AG04449 (cell line): ENCODE measurements at regions not wholly inside any gene's neighbourhood (a gene's known extent, or its start where the extent isn't known, plus 50 kb on each side); places are given as distances from the start of the nearest gene placed in this dataset.
"Not testable (repeated sequence)": the region's sequence is repeated elsewhere in the genome, so short reads cannot be mapped to it uniquely, and the experiment has no call there.

Source experiments
- CTCF ChIA-PET: fragments of 350-600 bp; formaldehyde crosslinking; extraction: SDS; loops from one replicate; lab custom pipeline; 2021; ENCODE audit warnings: antibody characterized with exemption; lab: Yijun Ruan, JAX
- POLR2A ChIA-PET: fragments of 400-600, 350-600 bp; formaldehyde crosslinking; extraction: SDS; loops from one replicate; lab custom pipeline; 2020; ENCODE audit warnings: antibody characterized with exemption, inconsistent platforms; lab: Yijun Ruan, JAX
- DNase-seq: peaks from one replicate; pipeline ENCODE4 v3.0.0-alpha.2; 2010; ENCODE audit warnings: low read depth, low spot score
- H3K4me3 ChIP-seq: 2 replicates; pipeline ENCODE4 v1.5.1; 2011; ENCODE audit warnings: low read depth, mild to moderate bottlenecking, control low read depth, low read length
- CTCF ChIP-seq: IDR thresholded peaks from one replicate; pipeline ENCODE4 v1.5.1; 2011; ENCODE audit warnings: mild to moderate bottlenecking, moderate library complexity, low read length, control low read depth, inconsistent platforms; ENCODE audit not compliant: insufficient read depth; ENCODE audit errors: missing control alignments

- DNase-seq: no peak
- ChIA-PET POLR2A (no interaction called here), CTCF (no interaction called here)
- H3K4me3 ChIP-seq: no peak overlapping the region
- TF ChIP-seq CTCF: no peak
Measured at GRCh38 chr1:102715150-102715549, 393.2 kb downstream of the COL11A1 start.

- H3K4me3 ChIP-seq: no peak overlapping the region
- ChIA-PET POLR2A (no interaction called here), CTCF (no interaction called here)
- TF ChIP-seq CTCF: no peak
- DNase-seq: no peak
Measured at GRCh38 chr1:102699524-102699923, 408.8 kb downstream of the COL11A1 start.

- no peak overlapping the region for H3K4me3 ChIP-seq
- no peak for DNase-seq
- POLR2A ChIA-PET: no interaction called here
- no peak for TF ChIP-seq CTCF
- CTCF ChIA-PET: no interaction called here
Measured at GRCh38 chr1:102693345-102693744, 415.0 kb downstream of the COL11A1 start.

- no peak overlapping the region for H3K4me3 ChIP-seq
- TF ChIP-seq CTCF: no peak
- no peak for DNase-seq
- ChIA-PET CTCF (no interaction called here), POLR2A (no interaction called here)
Measured at GRCh38 chr1:102691592-102692090, 416.7 kb downstream of the COL11A1 start.

GRCh38 chr1:102687383-102687782 lies 420.9 kb downstream of the COL11A1 start:
- no peak overlapping the region for H3K4me3 ChIP-seq
- no peak for TF ChIP-seq CTCF
- no peak for DNase-seq
- POLR2A ChIA-PET: no interaction called here
- CTCF ChIA-PET: no interaction called here

- no peak for TF ChIP-seq CTCF
- ChIA-PET POLR2A (no interaction called here), CTCF (no interaction called here)
Measured at GRCh38 chr1:102661481-102661880, 446.8 kb downstream of the COL11A1 start.

GRCh38 chr1:102659876-102660483 lies 448.3 kb downstream of the COL11A1 start:
- DNase-seq, POLR2A ChIA-PET, H3K4me3 ChIP-seq, CTCF ChIA-PET: not testable (repeated sequence)

More at GRCh38 chr1:102661481-102661880, 446.8 kb downstream of the COL11A1 start:
- no peak for DNase-seq
- H3K4me3 ChIP-seq: no peak overlapping the region
